NCI-H82 (cell line): ENCODE measurements at regions not wholly inside any gene's neighbourhood (a gene's known extent, or its start where the extent isn't known, plus 50 kb on each side); places are given as distances from the start of the nearest gene placed in this dataset.

ENCODE experiments used
- DNase-seq: peaks from one replicate; lab custom pipeline; 2025; lab: John Stamatoyannopoulos, UW

GRCh38 chr12:65598688-65599087, 225.6 kb upstream of the HMGA2 start:
- no peak for DNase-seq

GRCh38 chr12:65602253-65602609, 222.1 kb upstream of the HMGA2 start:
- DNase-seq: no peak

GRCh38 chr12:65602610-65603295, 221.5 kb upstream of the HMGA2 start:
- peak; percentile 90 for DNase-seq

GRCh38 chr12:65603438-65604351, 220.6 kb upstream of the HMGA2 start:
- DNase-seq: peak; percentile 55

- DNase-seq: no peak
Measured at GRCh38 chr12:65605019-65605418, 219.3 kb upstream of the HMGA2 start.

GRCh38 chr12:65606008-65606766, 218.1 kb upstream of the HMGA2 start:
- DNase-seq: peak; percentile 44

GRCh38 chr12:65607401-65607841, 216.9 kb upstream of the HMGA2 start:
- DNase-seq: no peak

- DNase-seq: no peak
Measured at GRCh38 chr12:65608319-65608916, 215.9 kb upstream of the HMGA2 start.

- no peak for DNase-seq
Measured at GRCh38 chr12:65609359-65609771, 214.9 kb upstream of the HMGA2 start.

GRCh38 chr12:65611396-65611795, 212.9 kb upstream of the HMGA2 start:
- no peak for DNase-seq

GRCh38 chr12:65612440-65612839, 211.8 kb upstream of the HMGA2 start:
- DNase-seq: no peak

- DNase-seq: no peak
Measured at GRCh38 chr12:65613692-65614091, 210.6 kb upstream of the HMGA2 start.

- DNase-seq: no peak
Measured at GRCh38 chr12:65614259-65614889, 209.9 kb upstream of the HMGA2 start.

GRCh38 chr12:65615118-65615517, 209.2 kb upstream of the HMGA2 start:
- no peak for DNase-seq

GRCh38 chr12:65616022-65616421, 208.3 kb upstream of the HMGA2 start:
- DNase-seq: no peak

- DNase-seq: no peak
Measured at GRCh38 chr12:65618588-65618987, 205.7 kb upstream of the HMGA2 start.

GRCh38 chr12:65619018-65619417, 205.3 kb upstream of the HMGA2 start:
- DNase-seq: peak; percentile 22

GRCh38 chr12:65620046-65620445, 204.2 kb upstream of the HMGA2 start:
- no peak for DNase-seq

GRCh38 chr12:65622056-65622455, 202.2 kb upstream of the HMGA2 start:
- DNase-seq: no peak

- no peak for DNase-seq
Measured at GRCh38 chr12:65623507-65623906, 200.8 kb upstream of the HMGA2 start.

GRCh38 chr12:65624554-65625086, 199.7 kb upstream of the HMGA2 start:
- no peak for DNase-seq
